GM23338 (cell line): ENCODE measurements at regions not wholly inside any gene's neighbourhood (a gene's known extent, or its start where the extent isn't known, plus 50 kb on each side); places are given as distances from the start of the nearest gene placed in this dataset.

Source experiments
- ATAC-seq: fragments of 200-7000 bp; cut with Tn5 transposase; 3 replicates; pipeline ENCODE4 v1.9.1; 2020
- DNase-seq: peaks from one replicate; pipeline ENCODE4 v3.0.0-alpha.2; 2015; ENCODE audit warnings: low spot score
- H2AFZ ChIP-seq: fragments of 200-600 bp; sonication (generic); 2 replicates; pipeline ENCODE4 v1.8.0; 2016; ENCODE audit warnings: antibody characterized with exemption, mild to moderate bottlenecking, moderate library complexity
- H3F3A ChIP-seq: fragments of 200-600 bp; sonication (generic); replicated peaks from 2 replicates; pipeline ENCODE4 v1.8.0; 2017; ENCODE audit warnings: antibody characterized with exemption, mixed run types, low read depth
- H3K27ac ChIP-seq: fragments of 200-600 bp; sonication (generic); 2 replicates; pipeline ENCODE4 v1.6.1; 2016; ENCODE audit warnings: low read depth
- H3K27me3 ChIP-seq: fragments of 200-600 bp; sonication (generic); 2 replicates; pipeline ENCODE4 v1.8.0; 2016; ENCODE audit warnings: mild to moderate bottlenecking, mixed run types, moderate library complexity; ENCODE audit not compliant: insufficient read depth
- H3K36me3 ChIP-seq: fragments of 200-600 bp; sonication (generic); 2 replicates; pipeline ENCODE4 v1.8.0; 2016; ENCODE audit warnings: mild to moderate bottlenecking; ENCODE audit not compliant: insufficient read depth
- H3K4me1 ChIP-seq: fragments of 200-600 bp; sonication (generic); 2 replicates; pipeline ENCODE4 v1.8.0; 2016; ENCODE audit warnings: mild to moderate bottlenecking, moderate library complexity; ENCODE audit not compliant: insufficient read depth
- H3K4me2 ChIP-seq: fragments of 200-600 bp; sonication (generic); 2 replicates; pipeline ENCODE4 v1.7.1; 2017; ENCODE audit warnings: mixed run types
- H3K4me3 ChIP-seq: fragments of 200-600 bp; sonication (generic); 2 replicates; pipeline ENCODE4 v1.6.1; 2016; ENCODE audit warnings: mixed run types
- H3K79me2 ChIP-seq: fragments of 200-600 bp; sonication (generic); replicated peaks from 2 replicates; pipeline ENCODE4 v1.8.0; 2017; ENCODE audit warnings: mild to moderate bottlenecking; ENCODE audit not compliant: insufficient read depth
- H3K9me2 ChIP-seq: fragments of 200-600 bp; sonication (generic); 2 replicates; pipeline ENCODE4 v1.8.0; 2017; ENCODE audit not compliant: insufficient read depth
- H4K20me1 ChIP-seq: fragments of 200-600 bp; sonication (generic); replicated peaks from 2 replicates; pipeline ENCODE4 v1.8.0; 2017; ENCODE audit warnings: mild to moderate bottlenecking; ENCODE audit not compliant: insufficient read depth
- H3K27ac Mint-ChIP-seq: 2 replicates; pipeline ENCODE4 v1.8.0; 2020; ENCODE audit warnings: inconsistent platforms, mild to moderate bottlenecking, moderate library complexity, mixed read lengths
- H3K27me3 Mint-ChIP-seq: 3 replicates; pipeline ENCODE4 v1.8.0; 2022; ENCODE audit warnings: low read depth, mild to moderate bottlenecking, moderate library complexity, mixed read lengths, inconsistent platforms; ENCODE audit not compliant: insufficient read depth, poor library complexity
- H3K36me3 Mint-ChIP-seq: 3 replicates; pipeline ENCODE4 v1.8.0; 2021; ENCODE audit warnings: low read depth, mild to moderate bottlenecking, inconsistent platforms, moderate library complexity, mixed read lengths
- H3K4me1 Mint-ChIP-seq: 3 replicates; pipeline ENCODE4 v1.8.0; 2020; ENCODE audit warnings: mild to moderate bottlenecking, inconsistent platforms, mixed read lengths
- H3K4me3 Mint-ChIP-seq: 3 replicates; pipeline ENCODE4 v1.8.0; 2021; ENCODE audit warnings: moderate library complexity, mild to moderate bottlenecking, inconsistent platforms, mixed read lengths
- H3K9me3 Mint-ChIP-seq: 3 replicates; pipeline ENCODE4 v1.8.0; 2020; ENCODE audit warnings: moderate library complexity, mild to moderate bottlenecking, inconsistent platforms, mixed read lengths
- CREB1 ChIP-seq: fragments of 250-450 bp; sonication (Bioruptor Pico); IDR thresholded peaks from 2 replicates; pipeline ENCODE4 v1.5.0; 2020; ENCODE audit warnings: low read depth, mild to moderate bottlenecking, moderate library complexity
- EZH2 ChIP-seq: fragments of 200-600 bp; sonication (generic); IDR thresholded peaks from one replicate; pipeline ENCODE4 v1.8.0; 2017; ENCODE audit warnings: antibody characterized with exemption, mild to moderate bottlenecking, low read depth; ENCODE audit not compliant: unreplicated experiment
- JUNB ChIP-seq: IDR thresholded peaks from one replicate; pipeline ENCODE4 v1.6.1; 2016; ENCODE audit warnings: antibody characterized with exemption; ENCODE audit not compliant: unreplicated experiment
- NANOG ChIP-seq: IDR thresholded peaks from 2 replicates; pipeline ENCODE4 v1.6.1; 2016; ENCODE audit warnings: antibody characterized with exemption, borderline replicate concordance
- POLR2AphosphoS5 ChIP-seq: IDR thresholded peaks from 2 replicates; pipeline ENCODE4 v1.6.1; 2016; ENCODE audit warnings: antibody characterized with exemption, low read depth
- STAT1 ChIP-seq: IDR thresholded peaks from one replicate; pipeline ENCODE4 v1.6.1; 2016; ENCODE audit warnings: antibody characterized with exemption; ENCODE audit not compliant: unreplicated experiment
- ZNF114 ChIP-seq: fragments of 250-450 bp; sonication (Bioruptor Pico); IDR thresholded peaks from 2 replicates; pipeline ENCODE4 v1.5.0; 2020; ENCODE audit warnings: mild to moderate bottlenecking, moderate library complexity
- TF ChIP-seq, protein P1 (sequence below): IDR thresholded peaks from one replicate; pipeline ENCODE4 v1.6.1; 2018; ENCODE audit warnings: antibody characterized with exemption; ENCODE audit not compliant: unreplicated experiment
- TF ChIP-seq, protein P2 (sequence below): fragments of 250-450 bp; sonication (Bioruptor Pico); IDR thresholded peaks from 2 replicates; pipeline ENCODE4 v1.5.0; 2020; ENCODE audit warnings: mild to moderate bottlenecking, moderate library complexity

DNA sequence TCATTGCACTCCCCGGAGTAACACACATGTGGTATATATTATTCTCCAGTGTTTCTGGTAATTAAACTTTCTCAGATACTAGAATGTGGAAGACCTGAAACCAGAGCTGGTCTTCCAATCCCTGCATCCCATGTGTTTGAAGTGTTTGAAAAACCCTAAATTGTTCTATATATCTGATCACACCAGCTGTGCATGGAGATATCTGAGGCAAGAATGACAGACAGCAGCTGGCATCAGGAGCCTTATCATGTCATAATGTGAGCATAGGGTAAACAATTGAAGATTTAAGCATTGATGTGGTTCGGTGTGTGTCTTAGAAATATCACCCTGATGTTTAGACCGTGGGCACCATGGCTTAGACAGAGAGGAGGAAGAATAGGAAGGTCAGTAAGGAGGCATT lies 251.0 kb downstream of the CDH11 start:
- H3K27me3 Mint-ChIP-seq: no peaks in the 10 kb centered on the region
- no peaks in the 10 kb centered on the region for H4K20me1 ChIP-seq
- no peak overlapping the region for H3K27ac ChIP-seq
- H3K27me3 ChIP-seq: no peaks in the 10 kb centered on the region
- no peak overlapping the region for H3K4me3 ChIP-seq
- TF ChIP-seq STAT1 (no peak), ZNF114 (CRISPR knock-in tag) (no peak), NANOG (no peak)
- TF ChIP-seq, protein P1, sequence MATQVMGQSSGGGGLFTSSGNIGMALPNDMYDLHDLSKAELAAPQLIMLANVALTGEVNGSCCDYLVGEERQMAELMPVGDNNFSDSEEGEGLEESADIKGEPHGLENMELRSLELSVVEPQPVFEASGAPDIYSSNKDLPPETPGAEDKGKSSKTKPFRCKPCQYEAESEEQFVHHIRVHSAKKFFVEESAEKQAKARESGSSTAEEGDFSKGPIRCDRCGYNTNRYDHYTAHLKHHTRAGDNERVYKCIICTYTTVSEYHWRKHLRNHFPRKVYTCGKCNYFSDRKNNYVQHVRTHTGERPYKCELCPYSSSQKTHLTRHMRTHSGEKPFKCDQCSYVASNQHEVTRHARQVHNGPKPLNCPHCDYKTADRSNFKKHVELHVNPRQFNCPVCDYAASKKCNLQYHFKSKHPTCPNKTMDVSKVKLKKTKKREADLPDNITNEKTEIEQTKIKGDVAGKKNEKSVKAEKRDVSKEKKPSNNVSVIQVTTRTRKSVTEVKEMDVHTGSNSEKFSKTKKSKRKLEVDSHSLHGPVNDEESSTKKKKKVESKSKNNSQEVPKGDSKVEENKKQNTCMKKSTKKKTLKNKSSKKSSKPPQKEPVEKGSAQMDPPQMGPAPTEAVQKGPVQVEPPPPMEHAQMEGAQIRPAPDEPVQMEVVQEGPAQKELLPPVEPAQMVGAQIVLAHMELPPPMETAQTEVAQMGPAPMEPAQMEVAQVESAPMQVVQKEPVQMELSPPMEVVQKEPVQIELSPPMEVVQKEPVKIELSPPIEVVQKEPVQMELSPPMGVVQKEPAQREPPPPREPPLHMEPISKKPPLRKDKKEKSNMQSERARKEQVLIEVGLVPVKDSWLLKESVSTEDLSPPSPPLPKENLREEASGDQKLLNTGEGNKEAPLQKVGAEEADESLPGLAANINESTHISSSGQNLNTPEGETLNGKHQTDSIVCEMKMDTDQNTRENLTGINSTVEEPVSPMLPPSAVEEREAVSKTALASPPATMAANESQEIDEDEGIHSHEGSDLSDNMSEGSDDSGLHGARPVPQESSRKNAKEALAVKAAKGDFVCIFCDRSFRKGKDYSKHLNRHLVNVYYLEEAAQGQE: no peak
- no peaks in the 10 kb centered on the region for H3K4me1 ChIP-seq
- no peaks in the 10 kb centered on the region for H3K9me3 Mint-ChIP-seq
- H3K79me2 ChIP-seq: no peaks in the 10 kb centered on the region
- no peak overlapping the region for H3K4me2 ChIP-seq
- H3K9me2 ChIP-seq: no peaks in the 10 kb centered on the region
- DNase-seq (no peak), ATAC-seq (no peak)
- H3K36me3 Mint-ChIP-seq: no peaks in the 10 kb centered on the region
- no peaks in the 10 kb centered on the region for H3K36me3 ChIP-seq
- H3F3A ChIP-seq: no peaks in the 10 kb centered on the region
- no peaks in the 10 kb centered on the region for H3K4me1 Mint-ChIP-seq
- H2AFZ ChIP-seq: no peak overlapping the region
- H3K27ac Mint-ChIP-seq: no peak overlapping the region
- H3K4me3 Mint-ChIP-seq: no peak overlapping the region

DNA sequence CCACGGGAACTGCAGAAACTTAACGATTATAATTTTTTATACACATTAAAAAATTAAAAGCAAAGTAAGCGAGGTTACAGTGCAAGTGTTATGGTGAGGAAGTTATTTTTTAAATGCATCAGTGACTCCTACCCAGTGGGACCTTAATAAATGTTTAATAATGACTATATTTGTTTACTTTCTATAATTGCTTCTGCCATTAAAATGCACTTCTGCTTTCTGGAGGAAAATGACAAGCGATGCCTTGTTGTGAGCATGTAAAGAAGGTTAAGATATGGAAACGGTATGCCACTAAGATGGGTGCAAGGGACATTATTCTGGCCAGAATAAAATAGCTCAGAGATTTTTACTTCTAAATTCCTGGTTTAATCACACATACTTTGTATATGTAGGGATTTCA lies 252.1 kb downstream of the CDH11 start:
- Histone ChIP-seq H3F3A (no peaks in the 10 kb centered on the region), H3K79me2 (no peaks in the 10 kb centered on the region), H3K36me3 (no peaks in the 10 kb centered on the region), H3K4me2 (no peak overlapping the region), H3K27ac (no peak overlapping the region), H2AFZ (no peak overlapping the region), H3K4me3 (no peak overlapping the region), H3K27me3 (no peaks in the 10 kb centered on the region), H3K9me2 (no peaks in the 10 kb centered on the region), H4K20me1 (no peaks in the 10 kb centered on the region), H3K4me1 (no peaks in the 10 kb centered on the region)
- no peak overlapping the region for H3K27ac Mint-ChIP-seq
- no peaks in the 10 kb centered on the region for H3K27me3 Mint-ChIP-seq
- DNase-seq (no peak), ATAC-seq (no peak)
- H3K4me3 Mint-ChIP-seq: no peak overlapping the region
- H3K9me3 Mint-ChIP-seq: no peaks in the 10 kb centered on the region
- H3K36me3 Mint-ChIP-seq: no peaks in the 10 kb centered on the region
- H3K4me1 Mint-ChIP-seq: no peaks in the 10 kb centered on the region
- TF ChIP-seq JUNB: no peak
- TF ChIP-seq, protein P2, sequence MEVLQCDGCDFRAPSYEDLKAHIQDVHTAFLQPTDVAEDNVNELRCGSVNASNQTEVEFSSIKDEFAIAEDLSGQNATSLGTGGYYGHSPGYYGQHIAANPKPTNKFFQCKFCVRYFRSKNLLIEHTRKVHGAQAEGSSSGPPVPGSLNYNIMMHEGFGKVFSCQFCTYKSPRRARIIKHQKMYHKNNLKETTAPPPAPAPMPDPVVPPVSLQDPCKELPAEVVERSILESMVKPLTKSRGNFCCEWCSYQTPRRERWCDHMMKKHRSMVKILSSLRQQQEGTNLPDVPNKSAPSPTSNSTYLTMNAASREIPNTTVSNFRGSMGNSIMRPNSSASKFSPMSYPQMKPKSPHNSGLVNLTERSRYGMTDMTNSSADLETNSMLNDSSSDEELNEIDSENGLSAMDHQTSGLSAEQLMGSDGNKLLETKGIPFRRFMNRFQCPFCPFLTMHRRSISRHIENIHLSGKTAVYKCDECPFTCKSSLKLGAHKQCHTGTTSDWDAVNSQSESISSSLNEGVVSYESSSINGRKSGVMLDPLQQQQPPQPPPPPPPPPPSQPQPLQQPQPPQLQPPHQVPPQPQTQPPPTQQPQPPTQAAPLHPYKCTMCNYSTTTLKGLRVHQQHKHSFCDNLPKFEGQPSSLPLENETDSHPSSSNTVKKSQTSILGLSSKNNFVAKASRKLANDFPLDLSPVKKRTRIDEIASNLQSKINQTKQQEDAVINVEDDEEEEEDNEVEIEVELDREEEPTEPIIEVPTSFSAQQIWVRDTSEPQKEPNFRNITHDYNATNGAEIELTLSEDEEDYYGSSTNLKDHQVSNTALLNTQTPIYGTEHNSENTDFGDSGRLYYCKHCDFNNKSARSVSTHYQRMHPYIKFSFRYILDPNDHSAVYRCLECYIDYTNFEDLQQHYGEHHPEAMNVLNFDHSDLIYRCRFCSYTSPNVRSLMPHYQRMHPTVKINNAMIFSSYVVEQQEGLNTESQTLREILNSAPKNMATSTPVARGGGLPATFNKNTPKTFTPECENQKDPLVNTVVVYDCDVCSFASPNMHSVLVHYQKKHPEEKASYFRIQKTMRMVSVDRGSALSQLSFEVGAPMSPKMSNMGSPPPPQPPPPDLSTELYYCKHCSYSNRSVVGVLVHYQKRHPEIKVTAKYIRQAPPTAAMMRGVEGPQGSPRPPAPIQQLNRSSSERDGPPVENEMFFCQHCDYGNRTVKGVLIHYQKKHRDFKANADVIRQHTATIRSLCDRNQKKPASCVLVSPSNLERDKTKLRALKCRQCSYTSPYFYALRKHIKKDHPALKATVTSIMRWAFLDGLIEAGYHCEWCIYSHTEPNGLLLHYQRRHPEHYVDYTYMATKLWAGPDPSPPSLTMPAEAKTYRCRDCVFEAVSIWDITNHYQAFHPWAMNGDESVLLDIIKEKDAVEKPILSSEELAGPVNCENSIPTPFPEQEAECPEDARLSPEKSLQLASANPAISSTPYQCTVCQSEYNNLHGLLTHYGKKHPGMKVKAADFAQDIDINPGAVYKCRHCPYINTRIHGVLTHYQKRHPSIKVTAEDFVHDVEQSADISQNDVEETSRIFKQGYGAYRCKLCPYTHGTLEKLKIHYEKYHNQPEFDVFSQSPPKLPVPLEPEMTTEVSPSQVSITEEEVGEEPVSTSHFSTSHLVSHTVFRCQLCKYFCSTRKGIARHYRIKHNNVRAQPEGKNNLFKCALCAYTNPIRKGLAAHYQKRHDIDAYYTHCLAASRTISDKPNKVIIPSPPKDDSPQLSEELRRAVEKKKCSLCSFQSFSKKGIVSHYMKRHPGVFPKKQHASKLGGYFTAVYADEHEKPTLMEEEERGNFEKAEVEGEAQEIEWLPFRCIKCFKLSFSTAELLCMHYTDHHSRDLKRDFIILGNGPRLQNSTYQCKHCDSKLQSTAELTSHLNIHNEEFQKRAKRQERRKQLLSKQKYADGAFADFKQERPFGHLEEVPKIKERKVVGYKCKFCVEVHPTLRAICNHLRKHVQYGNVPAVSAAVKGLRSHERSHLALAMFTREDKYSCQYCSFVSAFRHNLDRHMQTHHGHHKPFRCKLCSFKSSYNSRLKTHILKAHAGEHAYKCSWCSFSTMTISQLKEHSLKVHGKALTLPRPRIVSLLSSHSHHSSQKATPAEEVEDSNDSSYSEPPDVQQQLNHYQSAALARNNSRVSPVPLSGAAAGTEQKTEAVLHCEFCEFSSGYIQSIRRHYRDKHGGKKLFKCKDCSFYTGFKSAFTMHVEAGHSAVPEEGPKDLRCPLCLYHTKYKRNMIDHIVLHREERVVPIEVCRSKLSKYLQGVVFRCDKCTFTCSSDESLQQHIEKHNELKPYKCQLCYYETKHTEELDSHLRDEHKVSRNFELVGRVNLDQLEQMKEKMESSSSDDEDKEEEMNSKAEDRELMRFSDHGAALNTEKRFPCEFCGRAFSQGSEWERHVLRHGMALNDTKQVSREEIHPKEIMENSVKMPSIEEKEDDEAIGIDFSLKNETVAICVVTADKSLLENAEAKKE (CRISPR knock-in tag): no peak
- no peak for TF ChIP-seq NANOG
- no peak for TF ChIP-seq POLR2AphosphoS5
- no peak for TF ChIP-seq EZH2
- TF ChIP-seq ZNF114 (CRISPR knock-in tag): no peak
- no peak for TF ChIP-seq CREB1
- TF ChIP-seq, protein P1: no peak
- TF ChIP-seq STAT1: no peak
